Spleen (tissue), 7 donors: ENCODE measurements at regions not wholly inside any gene's neighbourhood (a gene's known extent, or its start where the extent isn't known, plus 50 kb on each side); places are given as distances from the start of the nearest gene placed in this dataset.

ENCODE experiments used
- POLR2A ChIP-seq, 3 donors: fragments of 450-650 bp; IDR thresholded peaks; one replicate each; pipeline ENCODE4 v1.5.1; 2017; ENCODE audit warnings: antibody characterized with exemption in 3 of 3, mild to moderate bottlenecking in 1 of 3
- TF ChIP-seq, protein P1 (sequence below), 11 experiments: fragments of 200-600 bp in 7 of 11; fragments of 450-650 bp in 4 of 11; sonication (generic) in 4 of 11; IDR thresholded peaks in 8 of 11; conservative IDR thresholded peaks in 3 of 11; 1 replicate in 7 of 11; 2 replicates in 4 of 11; pipeline versions ENCODE4 v1.4.0 to v1.8.0; 2016 to 2021; ENCODE audit warnings: antibody characterized with exemption in 11 of 11, inconsistent platforms in 4 of 11, mild to moderate bottlenecking in 1 of 11
- donor health status: DM: no; HTN: no; CAD: no; lungs with moderate emphysema.
- donor health status: DM: no; HTN: no; CAD: no.
- donor health status: DM: no; HTN: no; CAD: no.

DNA sequence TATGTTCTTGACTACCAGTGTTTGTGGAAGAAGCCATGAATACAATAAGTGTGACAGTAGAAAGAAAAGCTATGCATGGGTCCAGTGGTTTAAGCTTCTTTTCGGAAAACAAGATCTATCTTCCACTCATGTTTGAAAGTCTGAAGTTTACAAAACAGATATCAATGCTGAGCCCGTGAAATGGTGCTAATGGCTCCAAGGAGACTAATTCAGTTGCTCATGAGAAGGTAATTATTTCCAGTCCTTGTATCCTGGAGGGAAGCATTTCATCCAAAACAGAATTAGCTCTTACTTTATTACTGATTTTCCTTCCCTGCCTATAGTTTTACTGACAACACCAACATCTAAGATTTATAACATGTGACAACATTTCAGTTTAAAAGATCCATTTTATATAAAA lies 1364.9 kb downstream of the PCDH9 start:
- TF ChIP-seq, protein P1, sequence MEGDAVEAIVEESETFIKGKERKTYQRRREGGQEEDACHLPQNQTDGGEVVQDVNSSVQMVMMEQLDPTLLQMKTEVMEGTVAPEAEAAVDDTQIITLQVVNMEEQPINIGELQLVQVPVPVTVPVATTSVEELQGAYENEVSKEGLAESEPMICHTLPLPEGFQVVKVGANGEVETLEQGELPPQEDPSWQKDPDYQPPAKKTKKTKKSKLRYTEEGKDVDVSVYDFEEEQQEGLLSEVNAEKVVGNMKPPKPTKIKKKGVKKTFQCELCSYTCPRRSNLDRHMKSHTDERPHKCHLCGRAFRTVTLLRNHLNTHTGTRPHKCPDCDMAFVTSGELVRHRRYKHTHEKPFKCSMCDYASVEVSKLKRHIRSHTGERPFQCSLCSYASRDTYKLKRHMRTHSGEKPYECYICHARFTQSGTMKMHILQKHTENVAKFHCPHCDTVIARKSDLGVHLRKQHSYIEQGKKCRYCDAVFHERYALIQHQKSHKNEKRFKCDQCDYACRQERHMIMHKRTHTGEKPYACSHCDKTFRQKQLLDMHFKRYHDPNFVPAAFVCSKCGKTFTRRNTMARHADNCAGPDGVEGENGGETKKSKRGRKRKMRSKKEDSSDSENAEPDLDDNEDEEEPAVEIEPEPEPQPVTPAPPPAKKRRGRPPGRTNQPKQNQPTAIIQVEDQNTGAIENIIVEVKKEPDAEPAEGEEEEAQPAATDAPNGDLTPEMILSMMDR (IDR thresholded peaks at IDR 0.05 in 8 of 11, conservative IDR thresholded peaks at IDR 0.05 in 3 of 11): no peak
- no peak for TF ChIP-seq POLR2A (IDR thresholded peaks at IDR 0.05)
